Gastroesophageal sphincter (tissue), 3 donors: ENCODE measurements at regions not wholly inside any gene's neighbourhood (a gene's known extent, or its start where the extent isn't known, plus 50 kb on each side); places are given as distances from the start of the nearest gene placed in this dataset.

Experiments
- EP300 ChIP-seq: sonication (generic); formaldehyde crosslinking; IDR thresholded peaks from one replicate; pipeline ENCODE4 v1.6.1; 2017; ENCODE audit warnings: antibody characterized with exemption, mild to moderate bottlenecking
- POLR2A ChIP-seq, 2 donors: fragments of 450-650 bp; IDR thresholded peaks; one replicate each; pipeline ENCODE4 v1.6.1; 2017; ENCODE audit warnings: antibody characterized with exemption in 2 of 2, mild to moderate bottlenecking in 2 of 2, moderate library complexity in 1 of 2
- TF ChIP-seq, protein P1 (sequence below), 4 experiments: fragments of 200-600 bp in 2 of 4; fragments of 450-650 bp in 2 of 4; sonication (generic) in 1 of 4; IDR thresholded peaks; one replicate each; pipeline ENCODE4 v1.5.1; 2017 to 2019; ENCODE audit warnings: antibody characterized with exemption in 4 of 4, mild to moderate bottlenecking in 2 of 4, moderate library complexity in 2 of 4

DNA sequence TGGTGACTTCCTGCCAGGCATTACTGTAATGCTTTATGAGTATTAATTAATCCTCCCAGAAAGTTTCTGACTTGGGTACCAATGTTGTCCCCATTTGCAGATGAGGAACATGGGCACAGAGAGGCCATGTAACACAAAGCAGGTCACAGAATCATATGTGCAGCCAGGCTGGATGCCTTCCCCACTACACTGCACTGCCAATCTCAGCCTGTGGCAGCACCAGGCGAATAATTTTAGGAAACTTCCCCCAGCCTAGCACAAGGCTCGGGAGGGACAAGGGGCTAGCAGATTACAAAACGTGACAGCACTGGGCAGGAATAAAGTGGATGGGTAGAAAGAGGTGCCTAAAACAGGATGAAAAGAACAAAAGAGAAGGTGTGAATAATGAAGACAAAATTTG, 331.7 kb upstream of the PROX1 start:
- TF ChIP-seq, protein P1, sequence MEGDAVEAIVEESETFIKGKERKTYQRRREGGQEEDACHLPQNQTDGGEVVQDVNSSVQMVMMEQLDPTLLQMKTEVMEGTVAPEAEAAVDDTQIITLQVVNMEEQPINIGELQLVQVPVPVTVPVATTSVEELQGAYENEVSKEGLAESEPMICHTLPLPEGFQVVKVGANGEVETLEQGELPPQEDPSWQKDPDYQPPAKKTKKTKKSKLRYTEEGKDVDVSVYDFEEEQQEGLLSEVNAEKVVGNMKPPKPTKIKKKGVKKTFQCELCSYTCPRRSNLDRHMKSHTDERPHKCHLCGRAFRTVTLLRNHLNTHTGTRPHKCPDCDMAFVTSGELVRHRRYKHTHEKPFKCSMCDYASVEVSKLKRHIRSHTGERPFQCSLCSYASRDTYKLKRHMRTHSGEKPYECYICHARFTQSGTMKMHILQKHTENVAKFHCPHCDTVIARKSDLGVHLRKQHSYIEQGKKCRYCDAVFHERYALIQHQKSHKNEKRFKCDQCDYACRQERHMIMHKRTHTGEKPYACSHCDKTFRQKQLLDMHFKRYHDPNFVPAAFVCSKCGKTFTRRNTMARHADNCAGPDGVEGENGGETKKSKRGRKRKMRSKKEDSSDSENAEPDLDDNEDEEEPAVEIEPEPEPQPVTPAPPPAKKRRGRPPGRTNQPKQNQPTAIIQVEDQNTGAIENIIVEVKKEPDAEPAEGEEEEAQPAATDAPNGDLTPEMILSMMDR (IDR thresholded peaks at IDR 0.05): no peak
- TF ChIP-seq POLR2A (IDR thresholded peaks at IDR 0.05) (no peak), EP300 (no peak)
